HG03103 (cell line): ENCODE measurements at regions not wholly inside any gene's neighbourhood (a gene's known extent, or its start where the extent isn't known, plus 50 kb on each side); places are given as distances from the start of the nearest gene placed in this dataset.

Source experiments
- ATAC-seq: cut with Tn5 transposase; IDR thresholded peaks from one replicate; pipeline ENCODE4 v1.9.1; 2021; ENCODE audit warnings: low read depth; ENCODE audit not compliant: unreplicated experiment

DNA sequence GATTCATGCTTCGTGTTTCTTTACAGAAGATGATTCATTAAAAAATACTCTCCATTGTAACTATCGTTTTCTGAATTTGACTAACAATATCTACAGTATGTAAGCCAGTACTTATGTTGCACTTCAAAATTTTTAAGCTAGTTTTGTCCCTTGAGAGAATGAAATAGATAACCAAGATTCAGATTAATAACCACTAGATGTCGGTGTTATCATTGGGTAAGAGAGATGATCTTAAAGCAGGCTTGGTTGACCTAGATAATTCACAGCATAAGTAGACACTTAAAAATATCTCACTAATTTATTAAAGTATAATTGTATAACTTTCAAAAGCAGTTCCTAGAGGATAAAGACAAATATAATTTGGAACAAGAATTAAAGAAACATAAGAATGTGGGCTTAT, 430.9 kb downstream of the C4orf33 start:
- no peak for ATAC-seq

- no peak for ATAC-seq
Measured at GRCh38 chr4:129531253-129531652, 435.3 kb downstream of the C4orf33 start.

GRCh38 chr4:129532573-129532972, 436.6 kb downstream of the C4orf33 start:
- ATAC-seq = peak; percentile 77

DNA sequence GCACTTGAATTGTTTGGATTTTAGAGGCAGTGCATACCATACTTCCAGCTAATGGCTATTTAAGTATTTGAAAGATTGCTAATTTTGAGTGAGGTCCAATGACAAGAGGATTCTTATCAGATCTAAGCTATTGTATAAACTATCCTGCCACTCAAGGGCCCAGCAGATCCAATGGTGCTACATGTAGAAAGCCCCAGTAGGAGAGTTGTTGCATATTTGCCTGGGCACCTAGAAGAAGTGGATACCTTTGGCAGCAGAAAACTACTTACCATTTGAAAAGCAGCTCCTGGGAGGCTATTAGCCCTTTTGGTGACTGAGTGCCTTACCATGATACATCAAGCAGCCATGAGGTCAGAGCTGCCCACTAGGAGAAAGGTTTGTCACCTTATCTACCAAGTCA, 447.3 kb downstream of the C4orf33 start:
- no peak for ATAC-seq

DNA sequence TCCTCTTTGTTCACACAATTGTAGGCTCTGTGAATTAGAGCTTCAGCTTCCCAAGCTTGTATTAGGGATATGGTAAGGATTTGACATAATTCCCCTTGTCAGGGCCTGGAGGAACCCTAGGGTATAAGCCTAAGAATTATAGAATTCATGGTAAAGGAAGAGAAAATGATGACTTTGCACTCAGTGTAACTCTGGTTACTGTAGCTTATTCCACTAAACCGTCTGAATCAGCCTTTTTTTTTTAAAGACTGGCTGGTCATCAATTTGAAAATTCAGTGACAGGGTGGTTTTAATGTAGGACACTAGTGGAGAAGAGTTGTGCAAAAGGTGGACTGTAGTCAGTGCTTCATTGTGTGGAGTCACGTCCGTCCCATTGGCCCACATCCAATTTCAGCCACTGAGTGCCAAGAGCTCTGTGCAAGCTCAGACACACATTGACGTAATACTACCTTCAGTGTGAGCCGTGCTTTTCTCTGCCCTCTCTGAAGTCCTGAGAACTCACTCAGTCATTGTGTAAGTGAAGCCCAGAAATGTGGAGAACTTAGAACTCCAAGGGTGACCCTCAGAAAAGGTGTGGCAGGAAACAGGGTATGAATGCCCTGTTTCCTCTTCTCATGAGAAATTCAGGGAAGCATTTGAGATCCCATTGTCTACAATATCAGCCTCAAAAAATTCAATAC, 449.8 kb downstream of the C4orf33 start:
- ATAC-seq = no peak

- ATAC-seq = no peak
Measured at GRCh38 chr4:129546531-129546930, 450.6 kb downstream of the C4orf33 start.

- no peak for ATAC-seq
Measured at GRCh38 chr4:129550281-129550785, 454.4 kb downstream of the C4orf33 start.

- ATAC-seq = no peak
Measured at GRCh38 chr4:129561280-129561679, 465.3 kb downstream of the C4orf33 start.

DNA sequence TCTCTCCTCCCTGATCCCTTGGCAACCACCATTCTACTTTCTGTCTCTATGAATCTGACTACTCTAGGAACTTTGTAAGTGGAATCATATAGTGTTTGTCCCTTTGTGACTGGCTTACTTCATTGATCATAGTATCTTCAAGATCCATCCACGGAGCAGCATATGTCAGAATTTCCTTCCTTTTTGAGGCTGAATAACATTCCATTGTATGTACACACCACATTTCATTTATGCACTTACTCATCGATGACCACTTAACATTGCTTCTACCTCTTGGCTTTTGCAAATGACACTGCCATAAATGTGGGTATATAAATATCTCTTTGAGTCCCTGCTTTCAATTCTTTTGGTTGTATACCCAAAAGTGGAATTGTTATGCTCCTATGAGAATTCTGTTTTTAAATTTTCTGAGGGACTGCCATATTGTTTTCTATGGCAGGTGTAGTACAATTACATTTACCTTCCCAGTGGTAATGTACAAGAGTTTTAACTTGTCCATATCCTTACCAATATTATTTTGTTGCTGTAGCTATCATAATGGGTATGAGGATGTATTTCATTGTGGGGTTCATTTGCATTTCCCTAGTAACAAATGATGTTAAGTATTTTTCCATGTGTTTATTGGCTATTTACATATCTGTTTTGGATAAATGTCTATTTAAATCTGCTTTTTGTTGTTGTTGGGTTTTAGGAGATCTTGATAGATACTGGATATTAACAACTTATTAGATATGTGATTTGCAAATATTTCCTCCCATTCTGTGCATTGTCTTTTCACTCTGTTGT, 466.1 kb downstream of the C4orf33 start:
- no peak for ATAC-seq

DNA sequence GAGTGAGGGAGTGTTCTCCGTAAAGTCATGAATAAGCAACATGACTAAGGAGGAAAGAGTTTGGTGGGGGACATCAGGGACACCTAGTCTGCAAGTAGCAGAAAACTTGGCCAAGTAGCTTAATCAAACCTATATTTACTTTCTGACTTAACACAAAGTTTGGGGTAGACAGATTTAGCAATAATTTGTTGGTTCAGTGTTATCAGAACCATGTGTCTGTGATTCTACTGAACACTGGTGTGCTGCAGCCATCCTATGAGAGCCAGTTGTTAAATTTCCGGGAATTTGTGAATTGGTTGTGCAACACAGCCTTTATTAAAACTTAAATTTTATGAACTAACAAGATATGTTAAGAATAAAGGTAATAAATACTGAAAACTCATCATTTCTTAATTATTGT, 469.3 kb downstream of the C4orf33 start:
- no peak for ATAC-seq

DNA sequence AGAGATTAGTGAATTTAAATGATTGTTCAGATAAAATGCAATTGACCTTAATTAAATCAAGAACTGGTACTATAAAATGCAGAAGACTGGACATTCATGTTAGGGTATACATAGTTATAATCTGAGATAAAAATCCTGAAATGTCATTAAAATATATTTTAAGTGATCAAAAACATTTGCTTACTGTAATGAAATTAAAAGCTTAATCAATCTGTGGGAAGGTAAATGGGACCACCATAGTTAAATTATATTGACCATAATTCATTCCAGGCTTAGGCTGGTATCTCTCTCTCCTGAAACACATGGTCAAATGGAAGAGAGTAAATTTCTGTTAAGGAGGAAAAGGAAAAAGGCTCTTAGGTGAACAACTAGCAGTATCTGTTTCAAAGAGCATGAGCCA, 474.4 kb downstream of the C4orf33 start:
- no peak for ATAC-seq

- ATAC-seq = no peak
Measured at GRCh38 chr4:129578336-129578735, 482.4 kb downstream of the C4orf33 start.

DNA sequence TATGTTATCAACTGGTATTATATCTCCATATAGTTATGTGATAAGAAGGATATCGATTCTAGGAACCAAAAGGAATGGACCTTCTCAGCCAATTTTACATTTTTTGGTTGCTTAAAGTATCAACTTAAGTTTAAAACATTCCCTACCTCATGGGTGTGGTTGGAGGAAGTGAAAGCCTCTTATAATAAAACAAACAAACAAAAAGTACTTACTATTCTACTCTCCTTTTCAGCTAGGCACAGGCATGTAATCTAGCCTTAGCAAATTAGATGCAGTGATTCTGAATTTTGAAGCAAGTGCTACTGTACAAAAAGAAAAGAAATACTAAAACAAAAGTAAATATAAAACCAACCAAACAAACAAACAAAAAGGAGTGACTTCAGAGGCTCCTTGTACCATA, 485.4 kb downstream of the C4orf33 start:
- ATAC-seq = no peak

- ATAC-seq = no peak
Measured at GRCh38 chr4:129583868-129584267, 487.9 kb downstream of the C4orf33 start.

- no peak for ATAC-seq
Measured at GRCh38 chr4:129598582-129598981, 502.6 kb downstream of the C4orf33 start.

GRCh38 chr4:129600898-129601297, 504.9 kb downstream of the C4orf33 start:
- no peak for ATAC-seq

GRCh38 chr4:129602447-129602846, 506.5 kb downstream of the C4orf33 start:
- no peak for ATAC-seq

GRCh38 chr4:129603241-129603931, 507.4 kb downstream of the C4orf33 start:
- no peak for ATAC-seq

DNA sequence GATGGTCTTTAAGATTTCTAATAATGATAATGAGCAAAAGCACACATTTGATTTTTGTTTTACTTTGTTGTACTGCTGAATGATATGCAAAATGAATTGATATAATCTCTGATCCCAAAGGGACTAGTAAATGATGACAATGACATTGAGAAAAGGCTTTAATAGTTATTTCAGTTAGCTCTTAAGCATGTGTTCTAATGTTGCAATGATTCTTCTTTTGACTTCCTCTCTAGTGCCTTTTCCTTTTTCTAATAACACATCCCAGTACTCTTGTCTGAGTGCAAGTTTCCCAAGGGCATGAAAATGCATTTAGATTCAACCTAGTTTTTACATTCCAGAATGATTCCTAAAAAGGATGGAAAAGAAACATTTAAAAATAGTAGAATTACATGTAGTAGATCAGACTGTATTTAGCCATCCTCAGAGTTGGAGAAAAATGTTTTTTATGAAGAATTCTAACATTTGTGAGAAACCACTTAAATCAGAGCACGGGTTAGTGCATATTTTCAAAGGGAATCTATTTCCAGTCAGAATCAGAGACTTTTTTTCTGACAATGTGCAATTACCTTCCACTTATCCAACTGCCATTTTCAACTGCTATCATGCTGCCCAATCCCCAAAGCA, 508.8 kb downstream of the C4orf33 start:
- no peak for ATAC-seq

DNA sequence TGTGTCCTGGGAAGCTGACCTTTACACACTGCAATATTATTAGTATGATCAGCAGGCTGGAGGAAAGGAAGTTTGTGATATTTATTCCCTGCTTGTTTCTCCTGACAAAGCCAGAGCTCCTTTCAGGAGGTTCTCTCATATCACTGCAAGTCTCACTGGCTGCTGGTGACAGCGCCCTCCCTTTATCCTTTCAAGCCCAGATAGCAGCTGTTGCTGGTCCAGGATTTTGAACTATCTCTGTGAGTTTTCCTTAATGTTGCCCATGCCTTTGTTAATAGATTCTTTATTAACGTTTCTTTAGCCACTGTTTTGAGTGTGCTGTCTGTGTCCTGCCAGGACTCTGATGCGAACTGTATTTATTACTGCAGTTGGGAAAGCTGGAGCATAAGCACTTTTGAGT, 518.7 kb downstream of the C4orf33 start:
- ATAC-seq = no peak

GRCh38 chr4:129622566-129622965, 526.6 kb downstream of the C4orf33 start:
- ATAC-seq = no peak
